ENCODE measurements at regions not wholly inside any gene's neighbourhood (a gene's known extent, or its start where the extent isn't known, plus 50 kb on each side); places are given as distances from the start of the nearest gene placed in this dataset.

GRCh38 chr11:121780971-121781370, 328.2 kb upstream of the SORL1-AS1 start:
- DNase-seq = no peak

GRCh38 chr11:121777056-121777455, 324.3 kb upstream of the SORL1-AS1 start:
- no peak for DNase-seq

DNA sequence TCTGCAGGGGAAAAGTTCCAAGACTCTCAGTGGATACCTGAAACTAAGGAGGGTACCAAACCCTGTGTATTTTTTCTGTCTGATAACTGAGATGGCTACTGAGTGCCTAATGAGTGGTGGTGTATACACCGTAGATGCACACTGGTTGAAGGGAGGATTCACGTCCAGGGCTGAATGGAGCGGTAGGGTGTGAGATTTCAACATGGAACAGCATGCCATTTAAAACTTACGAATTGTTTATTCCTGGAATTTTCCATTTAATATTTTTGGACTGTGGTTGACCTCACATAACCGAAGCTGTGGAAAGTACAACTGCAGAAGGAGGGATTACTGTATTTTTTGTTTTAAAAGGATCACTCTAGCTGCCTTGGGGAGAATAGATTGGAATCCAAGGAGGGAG, 322.5 kb upstream of the SORL1-AS1 start:
- DNase-seq = no peak

GRCh38 chr11:121773076-121773475, 320.3 kb upstream of the SORL1-AS1 start:
- DNase-seq = no peak

DNA sequence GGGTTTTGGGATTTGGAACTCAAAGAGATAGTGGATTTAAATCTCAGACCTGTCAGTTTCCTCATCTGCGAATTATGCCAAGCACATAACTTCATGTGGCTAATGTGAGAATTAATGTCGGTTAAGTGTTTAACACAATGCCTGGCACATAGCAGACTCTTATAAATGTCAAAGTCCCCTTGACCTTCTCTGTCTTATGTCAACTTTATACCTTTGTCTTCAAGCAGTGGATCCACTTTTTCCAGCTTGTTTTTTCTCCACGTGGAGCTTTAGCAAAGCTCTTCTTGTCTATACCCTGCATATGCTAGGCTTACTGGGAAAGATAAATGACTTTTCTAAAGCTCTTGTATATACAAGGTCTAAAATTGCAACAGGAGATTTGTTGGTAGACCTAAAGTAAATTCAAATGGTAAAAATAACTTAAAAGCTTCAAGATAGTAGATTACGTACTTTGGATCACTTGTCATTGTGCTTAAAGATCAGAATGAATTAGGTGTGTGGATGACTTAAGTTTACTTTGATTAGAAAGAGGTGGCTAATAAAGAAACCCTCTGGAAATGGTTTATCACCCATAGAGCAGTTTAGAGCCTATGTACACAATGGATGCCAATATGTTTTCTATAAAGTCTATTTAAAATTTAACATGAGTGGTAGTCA, 318.3 kb upstream of the SORL1-AS1 start:
- DNase-seq = no peak

DNA sequence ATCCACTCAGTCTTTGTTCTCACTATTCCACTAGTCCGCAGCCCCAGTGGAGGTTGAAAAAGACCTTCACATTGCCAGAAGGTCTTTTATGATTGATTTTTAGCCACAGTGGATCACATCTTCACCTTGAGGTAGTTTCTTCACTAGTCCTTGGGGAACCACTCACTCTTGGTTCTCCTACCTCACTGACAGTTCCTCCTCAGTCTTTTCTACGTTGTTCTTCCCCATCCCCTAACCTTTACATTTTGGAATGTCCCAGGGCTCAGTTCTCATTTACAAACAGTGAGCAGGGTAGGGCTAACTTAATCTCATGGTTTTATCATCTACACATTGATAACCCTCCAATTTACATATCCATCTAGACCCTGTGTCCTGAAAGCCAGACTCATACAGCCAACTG, 316.4 kb upstream of the SORL1-AS1 start:
- no peak for DNase-seq

- peak; percentile 1 for DNase-seq
Measured at GRCh38 chr11:121767433-121767832, 314.7 kb upstream of the SORL1-AS1 start.

- DNase-seq = no peak
Measured at GRCh38 chr11:121766991-121767390, 314.2 kb upstream of the SORL1-AS1 start.

GRCh38 chr11:121766166-121766565, 313.4 kb upstream of the SORL1-AS1 start:
- DNase-seq = no peak

DNA sequence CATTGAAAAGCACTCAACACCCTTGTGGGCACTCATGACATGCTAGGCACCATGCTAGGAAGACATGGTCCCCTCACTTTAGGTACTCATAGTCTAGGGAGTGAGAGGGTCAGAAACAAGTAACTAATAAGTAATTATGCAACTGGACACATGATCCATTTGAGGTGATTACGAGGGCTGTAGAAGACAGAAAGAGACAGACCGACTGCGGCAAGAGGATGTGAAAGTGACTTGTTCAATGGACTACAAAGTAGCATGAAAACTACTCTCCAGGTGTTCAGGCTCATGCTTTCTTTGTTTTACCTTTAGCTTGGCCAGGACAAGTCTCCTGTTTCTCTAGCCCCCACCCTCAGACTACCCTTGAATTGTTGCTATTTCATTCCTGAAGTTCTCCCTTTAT, 310.8 kb upstream of the SORL1-AS1 start:
- DNase-seq = no peak

- no peak for DNase-seq
Measured at GRCh38 chr11:121762820-121763219, 310.1 kb upstream of the SORL1-AS1 start.

- no peak for DNase-seq
Measured at GRCh38 chr11:121761186-121761585, 308.4 kb upstream of the SORL1-AS1 start.

DNA sequence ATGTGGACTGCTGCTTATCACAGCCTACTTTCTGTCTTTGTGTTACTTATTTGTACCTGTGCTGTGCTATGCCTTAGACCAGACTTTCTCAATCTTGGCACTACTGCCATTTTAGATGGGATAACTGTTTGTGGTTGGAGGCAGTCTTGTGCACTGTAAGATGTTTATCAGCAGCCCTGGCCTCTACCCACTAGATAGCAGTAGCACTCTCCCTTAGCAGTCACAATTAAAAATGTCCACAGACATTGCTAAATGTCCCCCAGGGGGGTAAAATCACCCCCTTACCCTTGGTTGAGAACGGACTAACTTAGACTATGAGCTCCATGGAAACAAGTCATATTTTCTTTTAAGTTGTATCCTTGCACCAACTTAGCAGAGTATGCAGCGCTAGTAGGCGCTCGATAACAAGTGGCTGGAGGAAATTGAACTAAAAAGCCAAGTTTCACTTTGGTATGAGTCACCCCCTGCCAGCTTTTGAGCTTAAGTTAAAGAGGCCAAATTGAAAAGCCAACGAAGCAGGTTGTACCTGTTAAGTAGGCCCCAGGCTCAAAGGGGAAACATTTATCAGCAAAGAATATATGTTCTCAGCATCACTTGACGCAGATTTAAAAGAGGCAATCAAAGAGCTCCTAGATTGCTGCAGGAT, 304.8 kb upstream of the SORL1-AS1 start:
- no peak for DNase-seq

DNA sequence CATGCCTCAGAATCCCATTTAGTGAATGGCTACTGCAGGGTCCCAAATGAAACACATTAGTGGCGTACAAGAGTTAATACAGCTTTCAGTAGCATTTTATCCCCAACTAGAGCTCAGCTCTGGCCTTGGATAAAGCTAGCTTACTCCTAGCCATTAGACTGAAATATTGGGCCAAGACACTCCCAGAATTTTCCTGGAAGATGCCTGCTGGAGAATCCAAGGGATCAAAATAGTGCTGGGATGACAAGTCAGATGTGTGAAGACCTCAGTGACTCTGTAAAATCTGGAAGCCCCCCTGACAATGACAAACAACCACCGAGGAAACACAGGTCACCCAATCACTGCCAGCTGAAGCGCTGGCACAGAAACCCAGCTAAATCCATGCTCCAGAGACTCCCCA, 303.1 kb upstream of the SORL1-AS1 start:
- DNase-seq = no peak

DNA sequence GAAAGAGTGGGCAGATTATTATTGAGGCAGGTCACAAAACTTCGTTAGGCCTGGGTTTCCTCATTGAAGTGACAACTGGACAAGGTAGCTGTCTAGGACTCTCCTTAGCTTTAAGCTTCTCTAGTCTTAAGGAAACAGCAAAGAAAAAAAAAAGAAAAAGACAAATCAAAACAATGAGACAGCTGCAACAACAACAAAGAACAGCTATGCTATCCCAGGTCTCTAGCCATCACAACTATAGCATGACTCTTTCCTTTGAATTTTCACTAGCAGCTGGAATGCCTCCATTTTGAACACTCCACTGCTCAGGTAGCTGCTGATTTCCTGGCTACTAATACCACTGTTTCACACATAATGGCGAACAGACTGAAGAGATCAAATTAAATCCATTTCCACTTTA, 302.4 kb upstream of the SORL1-AS1 start:
- no peak for DNase-seq

DNA sequence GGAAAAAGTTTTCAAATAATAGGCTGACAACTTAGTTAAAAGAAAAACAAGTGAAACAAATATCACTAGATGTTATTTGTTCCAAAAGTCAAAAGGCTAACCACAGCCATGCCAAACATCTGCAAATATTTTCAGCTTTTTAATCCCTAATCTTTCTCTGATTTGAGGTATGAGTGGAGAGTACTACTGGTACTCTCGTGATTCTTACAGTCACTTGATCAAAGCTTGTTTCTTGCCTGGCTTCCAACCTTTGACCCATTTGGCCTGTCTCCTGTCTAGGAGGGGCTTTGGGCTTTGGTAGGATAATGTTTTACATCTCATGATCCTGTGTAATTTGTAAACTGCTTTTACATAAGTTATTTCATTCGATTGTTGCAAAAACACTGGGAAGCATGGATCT, 301.8 kb upstream of the SORL1-AS1 start:
- DNase-seq = no peak

DNA sequence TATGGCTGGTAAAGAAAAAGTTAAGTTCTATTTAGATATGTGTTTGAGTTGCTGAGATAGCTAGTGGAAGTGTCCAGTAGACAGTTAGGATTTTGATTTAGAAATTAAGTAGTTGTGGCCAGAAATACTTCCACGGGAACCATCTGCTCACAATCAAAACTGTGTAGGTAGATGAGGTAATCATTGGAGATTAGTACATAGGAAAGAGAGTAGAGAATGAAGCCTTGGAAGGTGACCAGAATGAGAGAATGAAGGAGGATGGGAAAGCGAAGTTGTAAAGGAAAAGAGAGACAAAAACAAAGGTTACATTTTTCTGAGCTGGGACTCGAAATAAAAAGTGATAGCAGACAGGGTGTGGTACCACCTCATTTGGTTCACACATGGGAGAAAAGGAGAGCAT, 296.9 kb upstream of the SORL1-AS1 start:
- DNase-seq = no peak

DNA sequence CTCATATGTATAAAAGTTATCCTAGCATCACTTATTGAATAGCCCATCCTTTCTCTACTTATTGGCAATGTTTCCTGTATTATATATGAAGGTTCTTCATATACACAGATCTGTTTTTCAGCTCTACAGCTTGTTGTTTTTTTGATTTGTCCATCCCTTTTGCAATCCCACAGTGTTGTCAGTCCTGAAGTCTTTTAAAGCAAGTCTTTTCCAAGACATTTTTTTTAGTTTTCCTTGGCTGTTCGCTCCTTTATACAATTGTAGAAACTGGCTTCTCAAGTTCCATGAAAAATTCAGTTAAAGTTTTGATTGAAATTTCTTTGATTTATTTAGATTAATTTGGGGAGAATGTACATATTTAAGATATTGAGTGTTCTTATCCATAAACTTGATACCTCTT, 295.3 kb upstream of the SORL1-AS1 start:
- no peak for DNase-seq

DNA sequence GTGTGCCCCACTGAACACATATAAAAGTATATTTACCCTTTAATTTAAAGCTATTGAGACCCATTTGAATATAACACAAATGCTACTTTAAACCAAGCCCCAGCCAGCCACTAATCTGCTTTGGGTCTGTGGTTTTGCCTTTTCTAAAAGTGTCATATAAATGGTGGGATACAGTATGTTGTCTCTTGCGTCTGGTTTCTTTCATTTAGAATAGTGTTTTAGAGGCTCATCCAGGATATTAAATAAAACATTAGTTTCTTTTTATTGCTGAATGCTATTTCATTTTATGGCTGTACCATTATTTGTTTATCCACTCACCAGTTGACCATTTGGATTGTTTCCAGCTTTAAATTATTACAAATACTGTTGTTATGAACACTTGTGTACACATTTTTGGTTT, 290.5 kb upstream of the SORL1-AS1 start:
- no peak for DNase-seq

- no peak for DNase-seq
Measured at GRCh38 chr11:121741761-121742361, 289.1 kb upstream of the SORL1-AS1 start.

- DNase-seq = no peak
Measured at GRCh38 chr11:121741351-121741760, 288.6 kb upstream of the SORL1-AS1 start.

- DNase-seq = no peak
Measured at GRCh38 chr11:121740902-121741301, 288.1 kb upstream of the SORL1-AS1 start.

- no peak for DNase-seq
Measured at GRCh38 chr11:121733858-121734257, 281.1 kb upstream of the SORL1-AS1 start.

GRCh38 chr11:121727942-121728341, 275.2 kb upstream of the SORL1-AS1 start:
- DNase-seq = no peak

All from CD4-positive, alpha-beta T cell treated with Interleukin-10 for 1 hour (primary cell).